GM06990 (cell line): ENCODE measurements at regions not wholly inside any gene's neighbourhood (a gene's known extent, or its start where the extent isn't known, plus 50 kb on each side); places are given as distances from the start of the nearest gene placed in this dataset.
"Not testable (repeated sequence)": the region's sequence is repeated elsewhere in the genome, so short reads cannot be mapped to it uniquely, and the experiment has no call there.

Source experiments
- DNase-seq: peaks from one replicate; pipeline ENCODE4 v3.0.0-alpha.2; 2011; ENCODE audit not compliant: insufficient read length; ENCODE audit errors: extremely low read depth
- H3K27me3 ChIP-seq: replicated peaks from 2 replicates; pipeline ENCODE4 v1.6.0; 2011; ENCODE audit warnings: low read length; ENCODE audit not compliant: control insufficient read depth, insufficient read depth
- H3K36me3 ChIP-seq: 2 replicates; pipeline ENCODE4 v1.5.1; 2011; ENCODE audit warnings: low read length; ENCODE audit not compliant: control insufficient read depth, insufficient read depth
- H3K4me3 ChIP-seq: replicated peaks from 2 replicates; pipeline ENCODE4 v1.5.1; 2011; ENCODE audit warnings: low read depth, mild to moderate bottlenecking, control low read depth, low read length
- TF ChIP-seq, protein P1 (sequence below): IDR thresholded peaks from 2 replicates; pipeline ENCODE4 v1.5.1; 2011; ENCODE audit warnings: low read length, control low read depth, mild to moderate bottlenecking, inconsistent platforms; ENCODE audit not compliant: insufficient read depth, poor library complexity, severe bottlenecking

DNA sequence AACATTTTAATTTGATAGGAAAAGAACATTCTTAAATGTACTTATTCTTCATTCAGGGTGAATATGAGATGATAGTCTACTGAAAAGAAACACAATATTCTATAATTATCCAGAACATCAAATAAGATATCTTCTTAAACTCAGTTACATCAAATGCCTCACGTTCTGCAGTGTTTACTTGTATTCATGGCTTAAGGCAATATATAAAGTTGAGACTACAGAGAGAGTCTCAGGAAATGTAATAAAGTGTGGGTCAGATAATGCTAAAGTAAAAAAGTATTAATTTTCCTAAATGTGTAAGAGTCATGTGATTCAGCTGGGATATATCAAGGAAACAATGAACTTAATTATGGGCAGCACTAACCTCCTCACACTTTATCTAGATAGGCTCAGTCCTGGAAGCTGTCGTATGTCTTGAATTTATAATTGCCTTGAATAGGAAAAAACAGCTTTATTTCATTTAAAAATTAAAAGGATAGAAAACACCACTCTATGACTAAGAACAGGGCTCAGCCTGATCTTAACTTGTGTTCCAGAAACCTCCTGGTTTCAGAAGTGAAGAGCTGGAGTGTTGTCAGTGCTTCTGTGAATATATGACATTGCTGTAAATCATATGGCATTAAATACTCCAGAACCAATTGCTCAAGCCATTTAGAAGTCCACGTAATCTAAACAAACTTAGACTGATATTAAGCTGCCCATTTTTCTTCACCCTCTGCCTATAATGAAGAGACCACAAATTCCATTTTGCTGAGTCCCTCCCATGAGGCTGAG lies 240.2 kb downstream of the FSIP2 start:
- DNase-seq, result no peak
- no peaks in the 10 kb centered on the region for H3K36me3 ChIP-seq
- no peak overlapping the region for H3K4me3 ChIP-seq
- TF ChIP-seq, protein P1, sequence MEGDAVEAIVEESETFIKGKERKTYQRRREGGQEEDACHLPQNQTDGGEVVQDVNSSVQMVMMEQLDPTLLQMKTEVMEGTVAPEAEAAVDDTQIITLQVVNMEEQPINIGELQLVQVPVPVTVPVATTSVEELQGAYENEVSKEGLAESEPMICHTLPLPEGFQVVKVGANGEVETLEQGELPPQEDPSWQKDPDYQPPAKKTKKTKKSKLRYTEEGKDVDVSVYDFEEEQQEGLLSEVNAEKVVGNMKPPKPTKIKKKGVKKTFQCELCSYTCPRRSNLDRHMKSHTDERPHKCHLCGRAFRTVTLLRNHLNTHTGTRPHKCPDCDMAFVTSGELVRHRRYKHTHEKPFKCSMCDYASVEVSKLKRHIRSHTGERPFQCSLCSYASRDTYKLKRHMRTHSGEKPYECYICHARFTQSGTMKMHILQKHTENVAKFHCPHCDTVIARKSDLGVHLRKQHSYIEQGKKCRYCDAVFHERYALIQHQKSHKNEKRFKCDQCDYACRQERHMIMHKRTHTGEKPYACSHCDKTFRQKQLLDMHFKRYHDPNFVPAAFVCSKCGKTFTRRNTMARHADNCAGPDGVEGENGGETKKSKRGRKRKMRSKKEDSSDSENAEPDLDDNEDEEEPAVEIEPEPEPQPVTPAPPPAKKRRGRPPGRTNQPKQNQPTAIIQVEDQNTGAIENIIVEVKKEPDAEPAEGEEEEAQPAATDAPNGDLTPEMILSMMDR, result no peak
- H3K27me3 ChIP-seq, result no peaks in the 10 kb centered on the region

DNA sequence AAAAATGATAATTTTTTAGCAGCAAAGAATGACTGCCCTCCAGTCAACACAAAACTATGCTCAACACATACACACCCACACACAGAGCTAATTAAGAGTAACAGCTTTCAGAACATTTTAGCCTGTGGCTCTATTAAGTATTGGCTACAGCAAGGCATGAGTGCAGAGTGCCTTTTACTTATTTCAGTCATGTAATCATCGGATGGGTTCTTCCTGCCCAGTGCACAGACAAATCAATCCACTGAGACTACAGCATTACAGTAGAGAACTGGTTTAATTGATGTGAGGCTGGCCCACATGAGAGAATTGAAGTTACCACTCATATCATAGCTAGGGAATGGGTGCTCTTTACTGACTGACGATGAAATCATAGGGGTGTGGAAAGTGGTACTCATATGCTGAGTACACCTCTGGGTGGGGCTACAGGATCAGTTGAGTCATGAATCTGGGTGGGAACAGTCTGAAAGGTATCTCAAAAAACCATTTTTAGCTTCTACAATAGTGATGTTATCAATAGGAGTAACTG lies 241.0 kb downstream of the FSIP2 start:
- Histone ChIP-seq H3K36me3 (no peaks in the 10 kb centered on the region), H3K27me3 (no peaks in the 10 kb centered on the region), H3K4me3 (no peak overlapping the region)
- no peak for DNase-seq
- TF ChIP-seq, protein P1, result no peak

DNA sequence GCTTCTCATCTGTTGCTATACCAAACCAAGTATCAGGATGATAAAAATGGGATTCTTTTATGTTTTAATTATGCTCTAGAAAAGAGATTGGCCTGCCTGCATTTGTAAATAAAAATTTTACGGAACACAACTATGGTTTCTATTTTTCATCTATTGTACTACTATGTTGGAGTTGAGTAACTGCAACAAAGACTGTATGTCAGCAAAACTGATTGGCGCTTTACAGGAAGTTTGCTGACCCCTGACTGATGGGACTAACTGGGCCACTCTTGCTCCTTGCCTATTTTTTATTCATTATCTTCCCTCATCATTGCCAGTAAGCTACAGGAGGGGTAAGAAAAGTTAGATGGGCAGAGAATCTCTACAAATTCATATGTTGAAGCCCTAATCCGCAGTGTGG lies 242.3 kb downstream of the FSIP2 start:
- no peaks in the 10 kb centered on the region for H3K36me3 ChIP-seq
- no peaks in the 10 kb centered on the region for H3K27me3 ChIP-seq
- TF ChIP-seq, protein P1, result no peak
- H3K4me3 ChIP-seq, result no peak overlapping the region
- DNase-seq, result no peak

DNA sequence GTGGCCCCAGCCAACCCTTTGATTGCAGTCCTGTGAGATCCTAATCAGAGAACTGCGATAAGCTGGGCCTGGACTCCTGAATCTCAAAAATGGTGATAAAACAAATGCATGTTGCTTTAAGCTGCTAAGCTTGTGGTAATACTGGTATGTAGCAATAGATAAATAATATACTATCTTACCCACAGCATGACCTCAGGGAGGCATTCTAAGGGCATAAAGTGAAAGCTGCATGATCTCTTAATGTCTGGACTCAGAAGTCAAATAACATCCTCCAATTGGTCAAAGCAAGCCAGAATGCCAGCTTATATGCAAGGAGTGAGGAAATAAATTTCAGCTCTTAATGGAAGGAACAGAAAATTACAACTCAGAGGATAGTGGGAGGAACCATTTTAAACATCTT lies 246.1 kb downstream of the FSIP2 start:
- Histone ChIP-seq H3K4me3 (no peak overlapping the region), H3K36me3 (no peaks in the 10 kb centered on the region), H3K27me3 (no peaks in the 10 kb centered on the region)
- DNase-seq, result no peak
- TF ChIP-seq, protein P1, result no peak

DNA sequence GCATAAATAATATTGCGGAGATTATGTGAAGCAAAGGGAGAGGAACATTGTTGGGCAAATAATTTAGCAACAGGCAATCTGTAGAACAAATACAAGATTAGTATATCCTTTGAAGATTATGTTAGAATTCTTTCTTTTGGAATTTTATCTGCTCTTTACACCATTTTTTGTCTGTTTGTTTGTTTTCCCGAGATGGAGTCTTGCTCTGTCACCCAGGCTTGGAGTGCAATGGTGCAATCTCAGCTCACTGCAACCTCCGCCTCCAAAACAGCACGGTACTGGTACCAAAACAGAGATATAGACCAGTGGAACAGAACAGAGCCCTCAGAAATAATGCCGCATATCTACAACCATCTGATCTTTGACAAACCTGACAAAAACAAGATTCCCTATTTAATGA lies 250.3 kb downstream of the FSIP2 start:
- not testable (repeated sequence) for H3K27me3 ChIP-seq, H3K4me3 ChIP-seq, DNase-seq, H3K36me3 ChIP-seq

DNA sequence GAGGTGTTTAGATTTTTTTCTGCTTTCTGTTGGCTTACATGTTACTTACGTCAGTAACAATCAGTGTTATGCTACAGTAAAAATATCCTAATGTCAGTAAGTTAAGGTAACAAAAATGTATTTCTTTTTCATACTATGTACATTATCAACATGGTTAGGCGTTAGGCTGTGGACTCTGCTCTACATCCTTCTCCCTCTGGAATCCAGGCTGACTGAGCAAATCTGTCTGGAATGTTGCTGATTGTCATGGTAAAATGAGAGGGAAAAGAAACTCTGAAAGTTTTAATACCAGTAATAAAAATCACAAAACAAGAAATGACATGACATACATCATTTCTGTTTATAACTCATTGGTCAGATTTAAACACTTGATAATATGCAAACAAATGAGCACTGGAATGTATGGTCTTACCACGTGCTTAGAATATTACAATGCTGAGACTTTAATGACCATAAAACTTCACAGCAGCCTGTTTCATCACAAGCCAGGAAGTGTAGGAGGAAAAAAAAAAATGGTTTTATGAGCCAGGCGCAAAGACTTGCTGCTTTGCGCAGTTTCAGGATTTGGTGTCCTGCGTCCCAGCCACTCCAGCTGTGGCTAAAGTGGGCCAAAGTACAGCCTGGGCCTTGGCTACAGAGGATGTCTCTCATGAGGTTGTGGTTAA lies 252.4 kb downstream of the FSIP2 start:
- Histone ChIP-seq H3K27me3 (no peaks in the 10 kb centered on the region), H3K4me3 (no peak overlapping the region), H3K36me3 (no peaks in the 10 kb centered on the region)
- DNase-seq, result no peak
- TF ChIP-seq, protein P1, result no peak
